A673 (cell line): ENCODE measurements at regions not wholly inside any gene's neighbourhood (a gene's known extent, or its start where the extent isn't known, plus 50 kb on each side); places are given as distances from the start of the nearest gene placed in this dataset.

ENCODE experiments used
- BruUV-seq: library from RNA; stranded (reverse); fragments of 400-500 nt; replicated peaks from 2 replicates; lab custom pipeline; 2021; lab: Mats Ljungman, UMichigan
- CTCF ChIA-PET: fragments of 300-600 bp; sonication (Branson Sonifier 250); formaldehyde crosslinking; loops from one replicate; lab custom pipeline; 2022; ENCODE audit warnings: antibody characterized with exemption; lab: Charles Lee
- POLR2A ChIA-PET: fragments of 300-600 bp; sonication (Branson Sonifier 250); formaldehyde crosslinking; loops from one replicate; lab custom pipeline; 2022; ENCODE audit warnings: antibody characterized with exemption; ENCODE audit not compliant: low non-redundant PET; lab: Charles Lee
- DNase-seq: peaks from one replicate; pipeline ENCODE4 v3.0.0-alpha.2; 2015; ENCODE audit warnings: low spot score
- H3K27ac ChIP-seq: fragments of 200-600 bp; sonication (generic); 2 replicates; pipeline ENCODE4 v1.5.1; 2016; ENCODE audit warnings: mixed run types, low read depth, mild to moderate bottlenecking, mixed read lengths, antibody characterized with exemption, low read length; ENCODE audit not compliant: poor library complexity, severe bottlenecking
- H3K27me3 ChIP-seq: fragments of 200-600 bp; sonication (generic); replicated peaks from 2 replicates; pipeline ENCODE4 v1.6.1; 2017; ENCODE audit warnings: mixed run types, low read depth, mild to moderate bottlenecking, mixed read lengths, antibody characterized with exemption, low read length; ENCODE audit not compliant: insufficient read depth, poor library complexity
- H3K36me3 ChIP-seq: fragments of 200-600 bp; sonication (generic); 2 replicates; pipeline ENCODE4 v1.6.1; 2016; ENCODE audit warnings: mixed run types, mild to moderate bottlenecking, mixed read lengths, antibody characterized with exemption, low read length; ENCODE audit not compliant: insufficient read depth, poor library complexity, severe bottlenecking
- H3K4me1 ChIP-seq: fragments of 200-600 bp; sonication (generic); 2 replicates; pipeline ENCODE4 v1.6.1; 2017; ENCODE audit warnings: mixed run types, mild to moderate bottlenecking, mixed read lengths, antibody characterized with exemption, low read length; ENCODE audit not compliant: insufficient read depth, poor library complexity, severe bottlenecking
- H3K4me3 ChIP-seq: fragments of 200-600 bp; sonication (generic); 2 replicates; pipeline ENCODE4 v1.5.1; 2016; ENCODE audit warnings: low read depth, mixed run types, mild to moderate bottlenecking, mixed read lengths, low read length; ENCODE audit not compliant: poor library complexity, severe bottlenecking
- H3K9me3 ChIP-seq: fragments of 200-600 bp; sonication (generic); 2 replicates; pipeline ENCODE4 v1.6.1; 2016; ENCODE audit warnings: mixed run types, low read depth, mild to moderate bottlenecking, mixed read lengths, antibody characterized with exemption, low read length; ENCODE audit not compliant: poor library complexity, severe bottlenecking
- CTCF ChIP-seq: fragments of 300-800, 200-600 bp; sonication (generic); conservative IDR thresholded peaks from 2 replicates; pipeline ENCODE4 v1.5.1; 2017; ENCODE audit warnings: low read depth, mild to moderate bottlenecking, antibody characterized with exemption, low read length, moderate library complexity, mixed read lengths
- EZH2 ChIP-seq: fragments of 200-600 bp; sonication (generic); IDR thresholded peaks from 2 replicates; pipeline ENCODE4 v1.6.1; 2017; ENCODE audit warnings: borderline replicate concordance, low read depth, mild to moderate bottlenecking, mixed read lengths, antibody characterized with exemption, low read length; ENCODE audit not compliant: poor library complexity, severe bottlenecking
- intact Hi-C: fragments of 100-400 bp; cut with micrococcal nuclease; formaldehyde crosslinking; loops from one replicate; pipeline ENCODE4 v1.10.0; 2022; ENCODE audit not compliant: unreplicated experiment

DNA sequence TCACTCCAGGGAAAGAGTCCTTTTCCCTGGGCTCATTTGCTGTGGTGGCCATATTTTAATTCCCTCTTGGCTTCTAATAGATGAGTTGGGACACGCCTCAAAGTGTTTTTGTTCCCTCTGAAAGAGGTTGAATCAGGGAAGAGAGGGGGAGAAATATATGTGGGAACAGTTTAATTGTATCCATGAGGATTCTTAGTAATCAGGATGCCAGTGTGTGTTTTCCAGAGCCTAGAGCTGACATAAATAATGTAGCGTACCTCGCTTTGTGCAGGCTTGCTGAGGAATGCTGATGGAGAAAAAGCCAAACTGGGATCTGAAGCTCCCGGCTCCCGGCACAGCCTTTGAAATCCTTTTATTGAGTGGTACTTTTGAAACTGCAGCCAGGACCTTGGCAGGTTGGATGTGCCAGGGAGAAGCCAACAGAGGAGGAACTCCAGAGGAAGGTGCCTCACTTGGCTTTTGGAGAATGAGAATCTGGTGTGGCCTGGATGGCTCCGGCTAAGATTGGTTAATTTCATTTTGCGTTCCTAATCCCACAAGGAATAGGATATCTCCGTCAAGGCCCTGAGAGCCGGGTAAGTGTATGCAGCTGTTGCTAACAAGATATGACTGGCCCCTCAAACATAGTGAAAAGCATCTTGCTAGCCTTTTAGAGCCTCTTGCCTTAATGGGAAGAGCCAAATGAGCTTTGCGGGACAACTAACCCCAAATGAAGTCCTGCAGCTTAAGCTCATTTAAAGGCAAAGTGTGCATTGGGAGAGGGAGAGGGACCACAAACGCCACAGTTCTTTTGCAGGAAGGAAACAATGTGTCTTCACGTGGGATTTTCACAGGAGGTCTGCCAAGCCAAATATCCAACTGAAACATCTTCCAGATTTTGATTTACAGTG is 471.1 kb upstream of the WWC1 start:
- Histone ChIP-seq H3K27me3 (no peaks in the 10 kb centered on the region), H3K27ac (no peak overlapping the region), H3K4me3 (no peak overlapping the region), H3K9me3 (no peaks in the 10 kb centered on the region), H3K36me3 (no peaks in the 10 kb centered on the region), H3K4me1 (peaks cover 31% of the 10 kb centered on the region)
- intact Hi-C loops, result no loop called here
- CTCF ChIA-PET, result no interaction called here
- DNase-seq, result no peak
- no TSS peak for BruUV-seq
- POLR2A ChIA-PET, result no interaction called here
- TF ChIP-seq EZH2 (no peak), CTCF (no peak)

GRCh38 chr5:167821151-167821550 is 470.3 kb upstream of the WWC1 start:
- BruUV-seq, result no TSS peak

DNA sequence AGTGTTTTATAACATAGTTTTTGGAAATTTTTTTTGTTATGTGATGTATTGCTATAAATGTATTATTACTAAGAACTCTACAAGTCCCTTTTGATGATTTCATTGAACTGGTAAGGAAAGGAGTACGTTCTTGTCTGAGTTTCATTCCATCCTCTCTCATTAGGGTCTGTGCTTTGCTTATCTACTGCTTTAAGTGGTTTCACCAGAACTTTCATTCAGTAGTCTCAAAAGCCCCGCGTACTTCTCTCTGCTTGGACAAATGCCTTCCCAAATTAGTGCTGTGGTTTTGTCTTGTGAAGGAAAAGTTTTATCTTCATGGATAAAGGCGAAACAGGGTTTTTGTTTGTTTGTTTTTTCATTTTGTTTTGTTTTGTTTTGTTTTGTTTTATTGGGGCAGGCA is 469.8 kb upstream of the WWC1 start:
- no TSS peak for BruUV-seq
- POLR2A ChIA-PET, result no interaction called here
- DNase-seq, result no peak
- CTCF ChIA-PET, result no interaction called here
- Histone ChIP-seq H3K9me3 (no peaks in the 10 kb centered on the region), H3K27ac (no peak overlapping the region), H3K4me3 (no peak overlapping the region), H3K4me1 (peaks cover 31% of the 10 kb centered on the region), H3K36me3 (no peaks in the 10 kb centered on the region), H3K27me3 (no peaks in the 10 kb centered on the region)
- intact Hi-C loops, result no loop called here
- no peak for TF ChIP-seq EZH2
- TF ChIP-seq CTCF, result no peak

More at GRCh38 chr5:167821151-167821550, 470.3 kb upstream of the WWC1 start:
- no peaks in the 10 kb centered on the region for H3K27me3 ChIP-seq
- H3K4me1 ChIP-seq, result peaks cover 32% of the 10 kb centered on the region
- H3K9me3 ChIP-seq, result no peaks in the 10 kb centered on the region
- H3K4me3 ChIP-seq, result no peak overlapping the region
- no peaks in the 10 kb centered on the region for H3K36me3 ChIP-seq
- ChIA-PET POLR2A (no interaction called here), CTCF (no interaction called here)
- intact Hi-C loops, result no loop called here
- no peak overlapping the region for H3K27ac ChIP-seq
- TF ChIP-seq CTCF (no peak), EZH2 (no peak)
- no peak for DNase-seq
